Upper lobe of left lung (tissue), 4 donors: ENCODE measurements at regions not wholly inside any gene's neighbourhood (a gene's known extent, or its start where the extent isn't known, plus 50 kb on each side); places are given as distances from the start of the nearest gene placed in this dataset.

Experiments used
- CTCF ChIP-seq, 6 experiments: fragments of 450-650 bp in 4 of 6; fragments of 200-600 bp in 2 of 6; sonication (generic) in 2 of 6; IDR thresholded peaks; one replicate each; pipeline ENCODE4 v1.5.1; 2016 to 2019; ENCODE audit warnings: antibody characterized with exemption in 6 of 6
- EP300 ChIP-seq, 4 donors: sonication (generic); formaldehyde crosslinking; IDR thresholded peaks; one replicate each; pipeline ENCODE4 v1.5.1; 2017; ENCODE audit warnings: antibody characterized with exemption in 4 of 4, control low read depth in 2 of 4
- POLR2A ChIP-seq, 4 donors: fragments of 450-650 bp; IDR thresholded peaks; one replicate each; pipeline ENCODE4 v1.5.1; 2016 to 2017; ENCODE audit warnings: antibody characterized with exemption in 4 of 4, mild to moderate bottlenecking in 2 of 4
- POLR2AphosphoS5 ChIP-seq, 2 donors: sonication (generic); formaldehyde crosslinking; IDR thresholded peaks; one replicate each; pipeline ENCODE4 v1.5.1; 2017; ENCODE audit warnings: antibody characterized with exemption in 2 of 2

- TF ChIP-seq POLR2AphosphoS5 (IDR thresholded peaks at IDR 0.05): no peak
- TF ChIP-seq POLR2A (IDR thresholded peaks at IDR 0.05): no peak
- no peak for TF ChIP-seq EP300 (IDR thresholded peaks at IDR 0.05)
- TF ChIP-seq CTCF (IDR thresholded peaks at IDR 0.05): no peak
Measured at GRCh38 chr11:56890584-56891305, 98.0 kb upstream of the OR5AK2 start.
